ENCODE measurements at regions not wholly inside any gene's neighbourhood (a gene's known extent, or its start where the extent isn't known, plus 50 kb on each side); places are given as distances from the start of the nearest gene placed in this dataset.

GRCh38 chr12:5292651-5293050, 139.3 kb upstream of the NTF3 start:
- TF ChIP-seq, protein P1, sequence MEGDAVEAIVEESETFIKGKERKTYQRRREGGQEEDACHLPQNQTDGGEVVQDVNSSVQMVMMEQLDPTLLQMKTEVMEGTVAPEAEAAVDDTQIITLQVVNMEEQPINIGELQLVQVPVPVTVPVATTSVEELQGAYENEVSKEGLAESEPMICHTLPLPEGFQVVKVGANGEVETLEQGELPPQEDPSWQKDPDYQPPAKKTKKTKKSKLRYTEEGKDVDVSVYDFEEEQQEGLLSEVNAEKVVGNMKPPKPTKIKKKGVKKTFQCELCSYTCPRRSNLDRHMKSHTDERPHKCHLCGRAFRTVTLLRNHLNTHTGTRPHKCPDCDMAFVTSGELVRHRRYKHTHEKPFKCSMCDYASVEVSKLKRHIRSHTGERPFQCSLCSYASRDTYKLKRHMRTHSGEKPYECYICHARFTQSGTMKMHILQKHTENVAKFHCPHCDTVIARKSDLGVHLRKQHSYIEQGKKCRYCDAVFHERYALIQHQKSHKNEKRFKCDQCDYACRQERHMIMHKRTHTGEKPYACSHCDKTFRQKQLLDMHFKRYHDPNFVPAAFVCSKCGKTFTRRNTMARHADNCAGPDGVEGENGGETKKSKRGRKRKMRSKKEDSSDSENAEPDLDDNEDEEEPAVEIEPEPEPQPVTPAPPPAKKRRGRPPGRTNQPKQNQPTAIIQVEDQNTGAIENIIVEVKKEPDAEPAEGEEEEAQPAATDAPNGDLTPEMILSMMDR (IDR thresholded peaks at IDR 0.05) = no peak

DNA sequence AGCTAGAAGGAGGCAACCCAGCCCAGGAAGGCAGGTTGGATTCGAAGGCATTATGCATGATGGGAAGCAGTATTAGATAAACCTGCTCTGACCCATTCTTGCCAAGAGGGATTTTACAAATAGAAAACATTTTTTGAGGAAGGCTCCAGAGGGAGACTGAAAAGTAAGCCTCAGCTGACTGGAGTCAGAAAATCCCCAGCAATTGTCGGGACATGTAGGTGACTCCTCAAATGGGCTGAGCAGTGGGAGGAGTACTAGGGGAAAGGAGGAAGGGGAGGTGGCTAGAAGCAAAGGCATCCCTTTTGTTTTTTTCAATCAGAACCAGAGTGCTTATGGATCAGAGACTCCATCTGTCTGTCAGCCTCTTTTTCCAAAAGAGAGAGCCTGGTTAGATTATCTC, 138.1 kb upstream of the NTF3 start:
- TF ChIP-seq, protein P1 (IDR thresholded peaks at IDR 0.05) = no peak

DNA sequence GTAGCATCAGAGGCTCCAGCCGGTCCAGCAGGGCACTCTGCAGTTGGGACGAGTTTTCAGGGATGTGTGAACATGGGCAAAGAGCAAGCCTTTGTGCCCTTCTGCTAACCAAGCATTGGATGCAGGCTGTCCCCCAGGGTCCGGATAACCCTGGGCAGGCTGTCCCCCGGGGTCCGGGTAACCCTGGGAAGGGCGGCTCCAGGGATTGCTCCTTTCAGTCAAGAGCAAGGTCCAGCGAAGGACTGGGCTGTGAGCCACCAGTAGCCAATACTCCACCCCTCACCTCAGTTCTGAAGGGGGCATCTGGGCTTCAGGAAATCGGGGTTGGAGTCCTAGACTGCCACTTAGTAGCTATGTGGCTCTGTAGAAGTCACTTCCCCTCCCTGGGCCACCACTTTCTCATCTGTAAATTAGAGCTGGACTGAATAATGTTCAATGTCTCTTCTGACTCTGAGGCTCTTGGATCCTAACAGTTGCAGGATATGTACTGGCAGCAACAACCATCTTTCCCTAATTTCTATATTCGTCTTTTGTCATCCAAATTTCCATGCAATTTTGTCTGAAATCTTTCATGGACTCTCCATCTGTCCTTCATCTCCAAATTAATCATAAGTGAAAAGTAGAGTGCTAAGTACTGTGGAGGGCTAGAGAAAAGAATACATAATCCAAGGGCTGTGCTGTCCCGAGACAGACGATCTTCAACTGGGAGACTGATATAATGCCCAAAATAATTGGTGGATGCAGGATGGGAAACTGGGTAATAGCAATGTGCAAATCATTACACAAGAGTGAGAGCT, 137.4 kb upstream of the NTF3 start:
- TF ChIP-seq, protein P1 (IDR thresholded peaks at IDR 0.05) = no peak

DNA sequence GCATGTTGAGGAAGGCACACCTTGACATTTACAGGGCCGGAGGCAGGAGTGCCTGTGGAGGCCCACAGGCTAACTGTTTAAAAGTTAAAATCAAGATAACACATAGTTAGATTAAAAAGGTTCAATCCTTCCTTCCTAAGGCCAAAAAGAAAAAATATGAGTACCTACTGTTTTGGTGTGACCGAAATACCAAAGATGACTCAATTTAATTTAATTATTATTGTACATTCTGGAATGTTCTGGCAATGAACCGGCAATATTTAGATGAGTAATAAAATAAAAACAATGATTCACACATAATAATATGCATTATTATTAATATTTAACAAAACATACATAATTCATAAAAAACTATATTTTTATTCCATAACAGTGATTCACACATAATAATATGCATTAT, 136.8 kb upstream of the NTF3 start:
- TF ChIP-seq, protein P1 (IDR thresholded peaks at IDR 0.05) = no peak

DNA sequence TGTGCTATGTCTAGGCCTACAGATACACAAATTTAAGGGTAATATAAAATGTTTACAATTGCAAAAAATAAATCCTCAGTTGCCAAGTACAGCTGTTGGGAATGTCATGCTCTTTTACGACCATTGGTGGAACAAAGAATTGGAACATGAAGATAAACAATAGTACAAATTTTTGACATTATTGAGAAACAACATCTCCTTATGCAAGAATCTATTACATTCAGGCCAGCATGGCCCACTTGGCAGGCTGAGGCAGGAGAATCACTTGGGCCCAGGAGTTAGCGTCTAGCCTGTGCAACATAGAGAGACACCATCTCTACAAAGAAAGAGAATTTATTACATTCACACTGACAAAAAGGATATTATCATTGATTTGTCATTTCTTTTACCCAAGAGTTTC, 135.9 kb upstream of the NTF3 start:
- TF ChIP-seq, protein P1 (IDR thresholded peaks at IDR 0.05) = no peak

GRCh38 chr12:5301539-5301938, 130.4 kb upstream of the NTF3 start:
- TF ChIP-seq, protein P1 (IDR thresholded peaks at IDR 0.05) = no peak

DNA sequence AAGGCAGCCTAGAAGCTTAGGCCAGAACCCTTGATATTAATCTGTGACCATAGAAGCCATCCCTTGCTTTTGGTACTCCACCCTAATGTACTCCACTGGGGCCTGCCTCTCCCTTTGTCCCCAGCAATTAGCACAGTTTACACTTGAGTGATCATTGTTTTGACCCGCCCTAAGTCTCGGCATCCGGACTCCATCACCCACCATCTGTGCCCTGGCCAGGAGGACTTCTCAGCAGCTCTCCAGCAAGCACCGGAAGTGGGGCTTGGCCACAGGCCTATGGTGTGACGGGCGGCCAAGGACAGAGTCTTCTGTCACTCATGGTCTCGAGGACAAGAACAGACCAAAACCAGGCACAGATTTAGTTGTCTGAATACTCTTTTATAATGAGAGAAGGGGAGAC, 126.5 kb upstream of the NTF3 start:
- TF ChIP-seq, protein P1 (IDR thresholded peaks at IDR 0.05) = no peak
